Body of pancreas (tissue), 4 donors: ENCODE measurements at regions not wholly inside any gene's neighbourhood (a gene's known extent, or its start where the extent isn't known, plus 50 kb on each side); places are given as distances from the start of the nearest gene placed in this dataset.
A peak's percentile ranks its signal among the peaks of the same experiment; 100 is the strongest.

Experiments used
- ATAC-seq: fragments of 150-250 bp; one replicate; pipeline ENCODE4 v1.9.1; 2016
- DNase-seq, 4 donors: peaks; one replicate each; pipeline ENCODE4 v3.0.0-alpha.2; 2019
- H3K27ac ChIP-seq, 4 donors: fragments of 200-600 bp; sonication (generic); 1 replicate in 3 of 4; 2 replicates in 1 of 4; pipeline versions ENCODE4 v1.5.1 to v1.6.1; 2016 to 2019; ENCODE audit warnings: mild to moderate bottlenecking in 1 of 4, mixed read lengths in 1 of 4, moderate library complexity in 1 of 4
- H3K27me3 ChIP-seq, 2 donors: fragments of 200-600 bp; sonication (generic); one replicate each; pipeline ENCODE4 v1.6.0; 2016; ENCODE audit warnings: mild to moderate bottlenecking in 1 of 2
- H3K36me3 ChIP-seq, 2 donors: fragments of 200-600 bp; sonication (generic); replicated peaks in 1 of 2; 2 replicates each; pipeline ENCODE4 v1.5.1; 2016; ENCODE audit warnings: low read depth in 2 of 2; ENCODE audit not compliant: insufficient read depth in 1 of 2
- H3K4me1 ChIP-seq: fragments of 200-600 bp; sonication (generic); one replicate; pipeline ENCODE4 v1.6.0; 2016
- H3K4me3 ChIP-seq, 2 donors: fragments of 200-600 bp; sonication (generic); 1 replicate in 1 of 2; 2 replicates in 1 of 2; pipeline ENCODE4 v1.5.1; 2016 to 2019
- H3K9me3 ChIP-seq, 3 donors: fragments of 200-600 bp; sonication (generic); 1 replicate in 2 of 3; 2 replicates in 1 of 3; pipeline ENCODE4 v1.5.1; 2016
- POLR2A ChIP-seq, 3 donors: fragments of 450-650 bp; IDR thresholded peaks; one replicate each; pipeline ENCODE4 v1.6.1; 2016; ENCODE audit warnings: antibody characterized with exemption in 3 of 3, mild to moderate bottlenecking in 2 of 3
- WGBS, 2 donors: methylation state at CpG; one replicate each; pipeline ENCODE4 v1.1.5; 2017; 5-methylcytosine and 5-hydroxymethylcytosine counted together
- intact Hi-C: fragments of 100-400 bp; cut with DNase I; formaldehyde crosslinking; loops from one replicate; pipeline ENCODE4 v1.15.1; 2023
- TF ChIP-seq, protein P1 (sequence below), 7 experiments: fragments of 450-650 bp in 4 of 7; fragments of 200-600 bp in 3 of 7; sonication (generic) in 3 of 7; IDR thresholded peaks; one replicate each; pipeline ENCODE4 v1.5.1; 2016 to 2019; ENCODE audit warnings: antibody characterized with exemption in 7 of 7

DNA sequence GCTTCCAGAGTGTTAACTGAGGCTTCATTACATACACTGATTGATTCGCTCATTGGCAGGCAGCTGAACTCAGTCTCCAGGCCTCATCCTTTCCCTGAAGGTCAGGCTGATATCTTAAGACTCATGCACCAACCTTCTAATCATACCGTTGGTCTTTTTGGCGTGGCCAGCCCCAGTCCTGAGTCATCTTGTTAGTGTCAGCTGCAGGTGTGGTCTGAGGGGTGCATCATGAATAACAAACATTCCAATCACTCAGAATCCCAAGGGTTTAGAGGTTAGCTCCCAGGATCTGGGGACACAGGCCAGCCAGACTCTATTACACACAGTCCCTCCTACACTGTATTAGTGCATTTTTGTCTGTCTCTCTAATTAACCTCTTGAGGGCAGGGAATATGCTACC, 271.5 kb downstream of the HRH4 start:
- ATAC-seq, result no peak
- no peak overlapping the region for H3K27ac ChIP-seq
- H3K4me1 ChIP-seq, result no peaks in the 10 kb centered on the region
- H3K36me3 ChIP-seq, result no peaks in the 10 kb centered on the region
- TF ChIP-seq, protein P1, sequence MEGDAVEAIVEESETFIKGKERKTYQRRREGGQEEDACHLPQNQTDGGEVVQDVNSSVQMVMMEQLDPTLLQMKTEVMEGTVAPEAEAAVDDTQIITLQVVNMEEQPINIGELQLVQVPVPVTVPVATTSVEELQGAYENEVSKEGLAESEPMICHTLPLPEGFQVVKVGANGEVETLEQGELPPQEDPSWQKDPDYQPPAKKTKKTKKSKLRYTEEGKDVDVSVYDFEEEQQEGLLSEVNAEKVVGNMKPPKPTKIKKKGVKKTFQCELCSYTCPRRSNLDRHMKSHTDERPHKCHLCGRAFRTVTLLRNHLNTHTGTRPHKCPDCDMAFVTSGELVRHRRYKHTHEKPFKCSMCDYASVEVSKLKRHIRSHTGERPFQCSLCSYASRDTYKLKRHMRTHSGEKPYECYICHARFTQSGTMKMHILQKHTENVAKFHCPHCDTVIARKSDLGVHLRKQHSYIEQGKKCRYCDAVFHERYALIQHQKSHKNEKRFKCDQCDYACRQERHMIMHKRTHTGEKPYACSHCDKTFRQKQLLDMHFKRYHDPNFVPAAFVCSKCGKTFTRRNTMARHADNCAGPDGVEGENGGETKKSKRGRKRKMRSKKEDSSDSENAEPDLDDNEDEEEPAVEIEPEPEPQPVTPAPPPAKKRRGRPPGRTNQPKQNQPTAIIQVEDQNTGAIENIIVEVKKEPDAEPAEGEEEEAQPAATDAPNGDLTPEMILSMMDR (IDR thresholded peaks at IDR 0.05), result no peak
- no peak for TF ChIP-seq POLR2A (IDR thresholded peaks at IDR 0.05)
- DNase-seq, result no peak
- 47 to 50% methylated on average over 3 of the region's 3 CpGs for WGBS, 2 donors
- H3K27me3 ChIP-seq, result no peaks in the 10 kb centered on the region
- intact Hi-C loops, result no loop called here
- no peaks in the 10 kb centered on the region for H3K9me3 ChIP-seq
- no peak overlapping the region for H3K4me3 ChIP-seq

DNA sequence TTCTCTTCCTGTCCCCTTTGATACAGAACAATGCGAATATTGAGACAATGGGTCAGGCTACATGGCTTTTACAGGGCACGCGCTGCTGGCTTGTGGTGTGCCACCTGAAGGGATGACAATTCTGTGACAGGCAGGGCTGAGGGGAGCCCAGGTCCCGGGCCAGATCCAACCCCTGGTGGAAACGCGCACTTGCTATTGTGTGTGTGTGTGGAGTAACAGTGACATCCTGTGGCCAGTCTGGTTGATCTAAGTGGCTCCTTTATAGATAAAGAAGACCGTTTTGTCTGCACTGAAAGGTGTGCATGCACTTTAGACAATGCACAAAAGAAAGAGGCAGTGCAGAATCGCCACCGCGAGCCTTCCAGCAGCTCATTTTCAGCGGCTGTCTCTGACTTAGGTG, 273.6 kb downstream of the HRH4 start:
- Histone ChIP-seq H3K9me3 (no peaks in the 10 kb centered on the region), H3K27ac (no peak overlapping the region), H3K4me3 (no peak overlapping the region), H3K27me3 (no peaks in the 10 kb centered on the region), H3K4me1 (no peaks in the 10 kb centered on the region), H3K36me3 (no peaks in the 10 kb centered on the region)
- intact Hi-C loops, result no loop called here
- 35 to 38% methylated on average over 11 of the region's 11 CpGs for WGBS, 2 donors
- no peak for TF ChIP-seq POLR2A (IDR thresholded peaks at IDR 0.05)
- TF ChIP-seq, protein P1 (IDR thresholded peaks at IDR 0.05), result peak in 2 of 7 experiments; percentile 20 to 30
- DNase-seq (peak in 2 of 4 donors; percentile 5 to 16), ATAC-seq (no peak)

- H3K9me3 ChIP-seq, result no peaks in the 10 kb centered on the region
- WGBS, 2 donors, result 58 to 77% methylated on average over 5 of the region's 5 CpGs
- intact Hi-C loops, result no loop called here
- no peak for TF ChIP-seq POLR2A (IDR thresholded peaks at IDR 0.05)
- TF ChIP-seq, protein P1 (IDR thresholded peaks at IDR 0.05), result no peak
- no peak overlapping the region for H3K27ac ChIP-seq
- DNase-seq, result no peak
- H3K4me1 ChIP-seq, result no peaks in the 10 kb centered on the region
- no peaks in the 10 kb centered on the region for H3K36me3 ChIP-seq
- no peaks in the 10 kb centered on the region for H3K27me3 ChIP-seq
- H3K4me3 ChIP-seq, result no peak overlapping the region
- no peak for ATAC-seq
Observed at GRCh38 chr18:24735624-24736231, 275.3 kb downstream of the HRH4 start.

- Histone ChIP-seq H3K36me3 (no peaks in the 10 kb centered on the region), H3K27me3 (no peaks in the 10 kb centered on the region), H3K27ac (no peak overlapping the region), H3K9me3 (no peaks in the 10 kb centered on the region), H3K4me3 (no peak overlapping the region), H3K4me1 (no peaks in the 10 kb centered on the region)
- TF ChIP-seq, protein P1 (IDR thresholded peaks at IDR 0.05), result no peak
- TF ChIP-seq POLR2A (IDR thresholded peaks at IDR 0.05), result no peak
- WGBS, 2 donors, result 63 to 73% methylated on average over 8 of the region's 8 CpGs
- DNase-seq, result no peak
- ATAC-seq, result no peak
- intact Hi-C loops, result no loop called here
Observed at GRCh38 chr18:24736662-24737330, 276.4 kb downstream of the HRH4 start.

GRCh38 chr18:24740829-24741228, 280.4 kb downstream of the HRH4 start:
- no peaks in the 10 kb centered on the region for H3K4me1 ChIP-seq
- no peak for DNase-seq
- intact Hi-C loops, result no loop called here
- WGBS, 2 donors, result 59 to 70% methylated on average over 2 of the region's 2 CpGs
- H3K9me3 ChIP-seq, result no peaks in the 10 kb centered on the region
- H3K36me3 ChIP-seq, result no peaks in the 10 kb centered on the region
- H3K27ac ChIP-seq, result no peak overlapping the region
- TF ChIP-seq POLR2A (IDR thresholded peaks at IDR 0.05), result no peak
- TF ChIP-seq, protein P1 (IDR thresholded peaks at IDR 0.05), result no peak
- no peaks in the 10 kb centered on the region for H3K27me3 ChIP-seq
- ATAC-seq, result no peak
- H3K4me3 ChIP-seq, result no peak overlapping the region
